H1 (cell line): ENCODE measurements at regions not wholly inside any gene's neighbourhood (a gene's known extent, or its start where the extent isn't known, plus 50 kb on each side); places are given as distances from the start of the nearest gene placed in this dataset.

ENCODE experiments used
- CHD2 ChIP-seq: IDR thresholded peaks from 2 replicates; pipeline ENCODE4 v1.6.1; 2012; ENCODE audit warnings: low read length, improper control_type of control experiment
- HDAC2 ChIP-seq, 2 experiments: fragments of 300-600 bp in 1 of 2; sonication (generic) in 1 of 2; IDR thresholded peaks; 2 replicates each; pipeline ENCODE4 v1.6.1; 2011 to 2012; ENCODE audit warnings: low read depth in 2 of 2, low read length in 2 of 2, mild to moderate bottlenecking in 2 of 2, moderate library complexity in 2 of 2, borderline replicate concordance in 1 of 2, inconsistent platforms in 1 of 2
- PHF8 ChIP-seq: fragments of 200-600 bp; sonication (generic); conservative IDR thresholded peaks from 2 replicates; pipeline ENCODE4 v1.7.1; 2012; ENCODE audit warnings: low read depth, mild to moderate bottlenecking, inconsistent platforms, low read length, moderate library complexity
- SIN3A ChIP-seq, 2 experiments: IDR thresholded peaks in 1 of 2; conservative IDR thresholded peaks in 1 of 2; 2 replicates each; pipeline ENCODE4 v1.6.1; 2011 to 2012; ENCODE audit warnings: low read length in 2 of 2, improper control_type of control experiment in 1 of 2, low read depth in 1 of 2, mild to moderate bottlenecking in 1 of 2
- SP2 ChIP-seq: IDR thresholded peaks from 2 replicates; pipeline ENCODE4 v1.6.1; 2012; ENCODE audit warnings: mild to moderate bottlenecking, low read length, inconsistent platforms
- SP4 ChIP-seq: IDR thresholded peaks from 2 replicates; pipeline ENCODE4 v1.6.1; 2012; ENCODE audit warnings: low read length, inconsistent platforms
- TAF7 ChIP-seq: optimal IDR thresholded peaks from 2 replicates; pipeline ENCODE3; 2011; ENCODE audit warnings: low read depth, mild to moderate bottlenecking, inconsistent platforms, low read length, moderate library complexity, borderline replicate concordance
- TF ChIP-seq, protein P1 (sequence below): fragments of 300-600 bp; sonication (generic); IDR thresholded peaks from 2 replicates; pipeline ENCODE4 v1.7.1; 2012; ENCODE audit warnings: low read length, moderate library complexity, mild to moderate bottlenecking, inconsistent platforms; ENCODE audit not compliant: insufficient replicate concordance
- TF ChIP-seq, protein P2 (sequence below): IDR thresholded peaks from 2 replicates; pipeline ENCODE4 v1.6.1; 2012; ENCODE audit warnings: inconsistent platforms

DNA sequence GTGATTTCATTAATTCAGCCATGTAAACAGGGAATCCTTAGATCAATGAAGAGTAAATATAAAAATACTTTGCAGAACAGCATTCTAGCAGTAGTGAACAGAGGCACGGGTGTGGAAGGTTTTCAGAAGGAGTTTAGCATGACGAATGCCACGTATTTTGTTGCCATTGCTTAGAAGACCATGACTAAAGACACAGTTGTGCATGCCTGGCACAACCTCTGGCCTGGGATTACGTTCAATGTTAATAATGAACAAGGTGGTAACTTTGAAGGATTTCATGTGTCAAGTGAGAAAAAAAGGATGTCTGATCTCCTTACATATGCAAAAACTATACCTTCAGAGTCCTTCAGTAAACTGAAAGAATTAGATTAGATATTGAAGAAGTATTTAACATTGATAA lies 171.9 kb downstream of the MAGEB5 start (continued):
- TF ChIP-seq, protein P1, sequence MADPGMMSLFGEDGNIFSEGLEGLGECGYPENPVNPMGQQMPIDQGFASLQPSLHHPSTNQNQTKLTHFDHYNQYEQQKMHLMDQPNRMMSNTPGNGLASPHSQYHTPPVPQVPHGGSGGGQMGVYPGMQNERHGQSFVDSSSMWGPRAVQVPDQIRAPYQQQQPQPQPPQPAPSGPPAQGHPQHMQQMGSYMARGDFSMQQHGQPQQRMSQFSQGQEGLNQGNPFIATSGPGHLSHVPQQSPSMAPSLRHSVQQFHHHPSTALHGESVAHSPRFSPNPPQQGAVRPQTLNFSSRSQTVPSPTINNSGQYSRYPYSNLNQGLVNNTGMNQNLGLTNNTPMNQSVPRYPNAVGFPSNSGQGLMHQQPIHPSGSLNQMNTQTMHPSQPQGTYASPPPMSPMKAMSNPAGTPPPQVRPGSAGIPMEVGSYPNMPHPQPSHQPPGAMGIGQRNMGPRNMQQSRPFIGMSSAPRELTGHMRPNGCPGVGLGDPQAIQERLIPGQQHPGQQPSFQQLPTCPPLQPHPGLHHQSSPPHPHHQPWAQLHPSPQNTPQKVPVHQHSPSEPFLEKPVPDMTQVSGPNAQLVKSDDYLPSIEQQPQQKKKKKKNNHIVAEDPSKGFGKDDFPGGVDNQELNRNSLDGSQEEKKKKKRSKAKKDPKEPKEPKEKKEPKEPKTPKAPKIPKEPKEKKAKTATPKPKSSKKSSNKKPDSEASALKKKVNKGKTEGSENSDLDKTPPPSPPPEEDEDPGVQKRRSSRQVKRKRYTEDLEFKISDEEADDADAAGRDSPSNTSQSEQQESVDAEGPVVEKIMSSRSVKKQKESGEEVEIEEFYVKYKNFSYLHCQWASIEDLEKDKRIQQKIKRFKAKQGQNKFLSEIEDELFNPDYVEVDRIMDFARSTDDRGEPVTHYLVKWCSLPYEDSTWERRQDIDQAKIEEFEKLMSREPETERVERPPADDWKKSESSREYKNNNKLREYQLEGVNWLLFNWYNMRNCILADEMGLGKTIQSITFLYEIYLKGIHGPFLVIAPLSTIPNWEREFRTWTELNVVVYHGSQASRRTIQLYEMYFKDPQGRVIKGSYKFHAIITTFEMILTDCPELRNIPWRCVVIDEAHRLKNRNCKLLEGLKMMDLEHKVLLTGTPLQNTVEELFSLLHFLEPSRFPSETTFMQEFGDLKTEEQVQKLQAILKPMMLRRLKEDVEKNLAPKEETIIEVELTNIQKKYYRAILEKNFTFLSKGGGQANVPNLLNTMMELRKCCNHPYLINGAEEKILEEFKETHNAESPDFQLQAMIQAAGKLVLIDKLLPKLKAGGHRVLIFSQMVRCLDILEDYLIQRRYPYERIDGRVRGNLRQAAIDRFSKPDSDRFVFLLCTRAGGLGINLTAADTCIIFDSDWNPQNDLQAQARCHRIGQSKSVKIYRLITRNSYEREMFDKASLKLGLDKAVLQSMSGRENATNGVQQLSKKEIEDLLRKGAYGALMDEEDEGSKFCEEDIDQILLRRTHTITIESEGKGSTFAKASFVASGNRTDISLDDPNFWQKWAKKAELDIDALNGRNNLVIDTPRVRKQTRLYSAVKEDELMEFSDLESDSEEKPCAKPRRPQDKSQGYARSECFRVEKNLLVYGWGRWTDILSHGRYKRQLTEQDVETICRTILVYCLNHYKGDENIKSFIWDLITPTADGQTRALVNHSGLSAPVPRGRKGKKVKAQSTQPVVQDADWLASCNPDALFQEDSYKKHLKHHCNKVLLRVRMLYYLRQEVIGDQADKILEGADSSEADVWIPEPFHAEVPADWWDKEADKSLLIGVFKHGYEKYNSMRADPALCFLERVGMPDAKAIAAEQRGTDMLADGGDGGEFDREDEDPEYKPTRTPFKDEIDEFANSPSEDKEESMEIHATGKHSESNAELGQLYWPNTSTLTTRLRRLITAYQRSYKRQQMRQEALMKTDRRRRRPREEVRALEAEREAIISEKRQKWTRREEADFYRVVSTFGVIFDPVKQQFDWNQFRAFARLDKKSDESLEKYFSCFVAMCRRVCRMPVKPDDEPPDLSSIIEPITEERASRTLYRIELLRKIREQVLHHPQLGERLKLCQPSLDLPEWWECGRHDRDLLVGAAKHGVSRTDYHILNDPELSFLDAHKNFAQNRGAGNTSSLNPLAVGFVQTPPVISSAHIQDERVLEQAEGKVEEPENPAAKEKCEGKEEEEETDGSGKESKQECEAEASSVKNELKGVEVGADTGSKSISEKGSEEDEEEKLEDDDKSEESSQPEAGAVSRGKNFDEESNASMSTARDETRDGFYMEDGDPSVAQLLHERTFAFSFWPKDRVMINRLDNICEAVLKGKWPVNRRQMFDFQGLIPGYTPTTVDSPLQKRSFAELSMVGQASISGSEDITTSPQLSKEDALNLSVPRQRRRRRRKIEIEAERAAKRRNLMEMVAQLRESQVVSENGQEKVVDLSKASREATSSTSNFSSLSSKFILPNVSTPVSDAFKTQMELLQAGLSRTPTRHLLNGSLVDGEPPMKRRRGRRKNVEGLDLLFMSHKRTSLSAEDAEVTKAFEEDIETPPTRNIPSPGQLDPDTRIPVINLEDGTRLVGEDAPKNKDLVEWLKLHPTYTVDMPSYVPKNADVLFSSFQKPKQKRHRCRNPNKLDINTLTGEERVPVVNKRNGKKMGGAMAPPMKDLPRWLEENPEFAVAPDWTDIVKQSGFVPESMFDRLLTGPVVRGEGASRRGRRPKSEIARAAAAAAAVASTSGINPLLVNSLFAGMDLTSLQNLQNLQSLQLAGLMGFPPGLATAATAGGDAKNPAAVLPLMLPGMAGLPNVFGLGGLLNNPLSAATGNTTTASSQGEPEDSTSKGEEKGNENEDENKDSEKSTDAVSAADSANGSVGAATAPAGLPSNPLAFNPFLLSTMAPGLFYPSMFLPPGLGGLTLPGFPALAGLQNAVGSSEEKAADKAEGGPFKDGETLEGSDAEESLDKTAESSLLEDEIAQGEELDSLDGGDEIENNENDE: no peak
- TF ChIP-seq, protein P2, sequence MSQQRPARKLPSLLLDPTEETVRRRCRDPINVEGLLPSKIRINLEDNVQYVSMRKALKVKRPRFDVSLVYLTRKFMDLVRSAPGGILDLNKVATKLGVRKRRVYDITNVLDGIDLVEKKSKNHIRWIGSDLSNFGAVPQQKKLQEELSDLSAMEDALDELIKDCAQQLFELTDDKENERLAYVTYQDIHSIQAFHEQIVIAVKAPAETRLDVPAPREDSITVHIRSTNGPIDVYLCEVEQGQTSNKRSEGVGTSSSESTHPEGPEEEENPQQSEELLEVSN: no peak
- no peak for TF ChIP-seq SP2
- TF ChIP-seq SP4: no peak
- no peak for TF ChIP-seq CHD2
- no peak for TF ChIP-seq PHF8
- no peak for TF ChIP-seq HDAC2 (IDR thresholded peaks at IDR 0.05; ENCODE audit: borderline replicate concordance in 1 of 2, low read depth in 2 of 2, low read length in 2 of 2)
- TF ChIP-seq SIN3A (conservative IDR thresholded peaks at IDR 0.05 in 1 of 2, IDR thresholded peaks at IDR 0.05 in 1 of 2; ENCODE audit: low read depth in 1 of 2, low read length in 2 of 2): no peak
- TF ChIP-seq TAF7: no peak
- TF ChIP-seq, all 59 proteins: peak for 0
